Esophagus muscularis mucosa (tissue), 4 donors: ENCODE measurements at regions not wholly inside any gene's neighbourhood (a gene's known extent, or its start where the extent isn't known, plus 50 kb on each side); places are given as distances from the start of the nearest gene placed in this dataset.

Experiments
- CTCF ChIP-seq, 3 experiments: fragments of 200-600 bp in 2 of 3; fragments of 450-650 bp in 1 of 3; sonication (generic) in 2 of 3; IDR thresholded peaks; one replicate each; pipeline ENCODE4 v1.5.1; 2017 to 2019; ENCODE audit warnings: antibody characterized with exemption in 3 of 3, mild to moderate bottlenecking in 2 of 3, moderate library complexity in 1 of 3
- EP300 ChIP-seq: sonication (generic); formaldehyde crosslinking; IDR thresholded peaks from one replicate; pipeline ENCODE4 v1.6.1; 2017; ENCODE audit warnings: antibody characterized with exemption
- POLR2A ChIP-seq: fragments of 450-650 bp; IDR thresholded peaks from one replicate; pipeline ENCODE4 v1.6.1; 2017; ENCODE audit warnings: antibody characterized with exemption, moderate library complexity, mild to moderate bottlenecking, low read depth
- POLR2AphosphoS5 ChIP-seq, 2 donors: sonication (generic); formaldehyde crosslinking; IDR thresholded peaks; one replicate each; pipeline ENCODE4 v1.6.1; 2017; ENCODE audit warnings: antibody characterized with exemption in 2 of 2

GRCh38 chr18:78692105-78692504 is 287.5 kb upstream of the SALL3 start:
- TF ChIP-seq CTCF (IDR thresholded peaks at IDR 0.05), result no peak
- TF ChIP-seq POLR2AphosphoS5 (IDR thresholded peaks at IDR 0.05), result no peak
- TF ChIP-seq POLR2A, result no peak
- TF ChIP-seq EP300, result no peak
